NB4 (cell line): ENCODE measurements at regions not wholly inside any gene's neighbourhood (a gene's known extent, or its start where the extent isn't known, plus 50 kb on each side); places are given as distances from the start of the nearest gene placed in this dataset.

Experiments
- CTCF ChIP-seq: IDR thresholded peaks from one replicate; pipeline ENCODE4 v1.5.1; 2012; ENCODE audit warnings: low read depth, low read length
- POLR2A ChIP-seq: IDR thresholded peaks from 2 replicates; pipeline ENCODE4 v1.6.1; 2011; ENCODE audit warnings: mild to moderate bottlenecking; ENCODE audit not compliant: insufficient read length; ENCODE audit errors: extremely low read depth
- TF ChIP-seq, protein P1 (sequence below): IDR thresholded peaks from 2 replicates; pipeline ENCODE4 v1.6.1; 2011; ENCODE audit warnings: low read depth, low read length

DNA sequence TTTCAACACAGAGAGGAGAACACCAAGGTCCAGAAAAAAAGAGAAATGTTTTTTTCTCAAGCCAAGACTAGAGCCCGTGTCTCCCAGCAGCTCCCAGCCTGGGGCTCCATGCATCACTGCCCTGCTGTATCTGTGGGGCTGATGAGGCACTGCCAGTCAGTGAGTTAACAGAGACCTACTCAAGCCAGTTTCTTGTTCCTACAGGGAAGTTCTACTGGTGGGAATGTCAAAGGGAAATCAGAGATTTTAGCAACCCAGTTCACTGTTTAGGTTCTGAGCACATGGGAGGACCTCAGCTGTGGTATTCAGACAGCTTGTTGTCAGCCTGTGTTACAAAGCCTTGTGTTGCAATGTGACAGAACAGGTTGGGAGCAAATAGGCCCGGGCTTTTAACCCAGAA lies 234.3 kb downstream of the TLE3 start:
- TF ChIP-seq POLR2A (no peak), CTCF (no peak)
- TF ChIP-seq, protein P1, sequence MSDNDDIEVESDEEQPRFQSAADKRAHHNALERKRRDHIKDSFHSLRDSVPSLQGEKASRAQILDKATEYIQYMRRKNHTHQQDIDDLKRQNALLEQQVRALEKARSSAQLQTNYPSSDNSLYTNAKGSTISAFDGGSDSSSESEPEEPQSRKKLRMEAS = no peak
